NT2/D1 (cell line): ENCODE measurements at regions not wholly inside any gene's neighbourhood (a gene's known extent, or its start where the extent isn't known, plus 50 kb on each side); places are given as distances from the start of the nearest gene placed in this dataset.

Source experiments
- SUZ12 ChIP-seq: IDR thresholded peaks from 2 replicates; pipeline ENCODE4 v1.6.1; 2011; ENCODE audit not compliant: insufficient read length, insufficient read depth; ENCODE audit errors: extremely low read depth
- YY1 ChIP-seq: IDR thresholded peaks from 2 replicates; pipeline ENCODE4 v1.6.1; 2011; ENCODE audit not compliant: insufficient read length, insufficient read depth
- ZNF274 ChIP-seq: IDR thresholded peaks from 2 replicates; pipeline ENCODE4 v1.6.1; 2011; ENCODE audit warnings: mild to moderate bottlenecking, low read depth, low read length

- TF ChIP-seq YY1 (no peak), SUZ12 (no peak), ZNF274 (no peak)
These were observed 287.3 kb downstream of the INHBA start for GRCh38 chr7:41415471-41416207.
